GM13977 (cell line): ENCODE measurements at regions not wholly inside any gene's neighbourhood (a gene's known extent, or its start where the extent isn't known, plus 50 kb on each side); places are given as distances from the start of the nearest gene placed in this dataset.
A peak's percentile ranks its signal among the peaks of the same experiment; 100 is the strongest.

Experiments used
- DNase-seq: peaks from one replicate; pipeline ENCODE4 v3.0.0; 2012; ENCODE audit warnings: low spot score
- in situ Hi-C: fragments of 300-500 bp; cut with MboI; formaldehyde crosslinking; loops from one replicate; pipeline ENCODE4 v1.12.0; 2022; ENCODE audit warnings: low sequenced_read_pairs, low pct_unique_long_range_greater_than_20kb, mixed read lengths, inconsistent platforms; ENCODE audit not compliant: unreplicated experiment
- TF ChIP-seq, protein P1 (sequence below): IDR thresholded peaks from 2 replicates; pipeline ENCODE4 v1.5.1; 2012; ENCODE audit warnings: mild to moderate bottlenecking, control low read depth; ENCODE audit not compliant: insufficient read depth; ENCODE audit errors: extremely low read depth, missing control alignments

DNA sequence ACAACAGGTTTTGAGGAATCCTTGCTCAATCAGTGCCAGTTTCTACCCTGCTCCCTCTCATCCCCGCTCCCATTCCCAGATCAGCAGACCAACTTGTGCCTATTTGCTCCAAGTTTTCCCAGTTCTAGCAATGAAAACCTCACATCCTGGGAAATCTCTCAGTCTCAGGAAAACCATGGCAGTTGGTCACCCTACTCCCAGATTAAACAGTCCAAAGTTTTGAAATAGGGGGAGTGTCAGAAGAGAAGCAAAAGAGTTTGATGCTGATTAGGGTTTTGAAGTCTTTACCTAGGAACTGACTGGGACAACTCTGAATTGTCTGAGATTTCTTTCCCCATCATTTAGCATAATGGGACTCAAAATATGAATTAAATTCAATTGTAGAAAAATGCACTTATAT is 95.8 kb upstream of the ARID2 start:
- TF ChIP-seq, protein P1, sequence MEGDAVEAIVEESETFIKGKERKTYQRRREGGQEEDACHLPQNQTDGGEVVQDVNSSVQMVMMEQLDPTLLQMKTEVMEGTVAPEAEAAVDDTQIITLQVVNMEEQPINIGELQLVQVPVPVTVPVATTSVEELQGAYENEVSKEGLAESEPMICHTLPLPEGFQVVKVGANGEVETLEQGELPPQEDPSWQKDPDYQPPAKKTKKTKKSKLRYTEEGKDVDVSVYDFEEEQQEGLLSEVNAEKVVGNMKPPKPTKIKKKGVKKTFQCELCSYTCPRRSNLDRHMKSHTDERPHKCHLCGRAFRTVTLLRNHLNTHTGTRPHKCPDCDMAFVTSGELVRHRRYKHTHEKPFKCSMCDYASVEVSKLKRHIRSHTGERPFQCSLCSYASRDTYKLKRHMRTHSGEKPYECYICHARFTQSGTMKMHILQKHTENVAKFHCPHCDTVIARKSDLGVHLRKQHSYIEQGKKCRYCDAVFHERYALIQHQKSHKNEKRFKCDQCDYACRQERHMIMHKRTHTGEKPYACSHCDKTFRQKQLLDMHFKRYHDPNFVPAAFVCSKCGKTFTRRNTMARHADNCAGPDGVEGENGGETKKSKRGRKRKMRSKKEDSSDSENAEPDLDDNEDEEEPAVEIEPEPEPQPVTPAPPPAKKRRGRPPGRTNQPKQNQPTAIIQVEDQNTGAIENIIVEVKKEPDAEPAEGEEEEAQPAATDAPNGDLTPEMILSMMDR = no peak
- in situ Hi-C loops = no loop called here
- DNase-seq = no peak

DNA sequence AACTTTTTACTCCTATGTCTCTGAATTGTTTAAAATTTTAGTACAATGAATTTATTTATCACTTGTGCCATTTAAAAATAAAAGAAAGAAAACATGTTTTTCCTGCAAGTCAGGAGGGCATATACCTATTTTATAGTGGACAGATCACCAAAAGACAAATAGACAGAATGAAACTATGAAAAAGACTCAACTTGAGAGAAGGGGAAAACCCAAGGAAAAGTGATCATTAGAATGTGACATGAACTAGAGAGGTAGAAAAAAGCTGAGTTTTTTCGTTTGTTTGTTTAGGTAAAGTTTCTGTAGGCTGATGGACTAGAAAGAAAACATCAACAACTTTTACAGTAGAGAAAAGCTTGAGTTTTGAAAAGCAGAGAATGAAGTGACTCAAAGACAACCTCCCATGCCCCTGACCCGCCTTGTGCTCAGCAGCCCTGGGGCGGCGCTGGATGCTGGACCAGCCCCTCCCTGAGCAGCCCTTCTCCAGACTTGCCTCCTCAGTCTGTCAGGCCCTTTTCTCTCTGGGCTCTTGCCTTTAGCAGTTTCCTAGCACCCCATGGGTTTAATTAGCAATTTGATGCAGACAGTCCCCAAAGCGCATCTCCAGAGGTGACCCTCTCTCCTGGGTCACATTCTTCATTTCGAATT is 95.1 kb upstream of the ARID2 start:
- DNase-seq = peak; percentile 40
- TF ChIP-seq, protein P1 = no peak
- in situ Hi-C loops = no loop called here

DNA sequence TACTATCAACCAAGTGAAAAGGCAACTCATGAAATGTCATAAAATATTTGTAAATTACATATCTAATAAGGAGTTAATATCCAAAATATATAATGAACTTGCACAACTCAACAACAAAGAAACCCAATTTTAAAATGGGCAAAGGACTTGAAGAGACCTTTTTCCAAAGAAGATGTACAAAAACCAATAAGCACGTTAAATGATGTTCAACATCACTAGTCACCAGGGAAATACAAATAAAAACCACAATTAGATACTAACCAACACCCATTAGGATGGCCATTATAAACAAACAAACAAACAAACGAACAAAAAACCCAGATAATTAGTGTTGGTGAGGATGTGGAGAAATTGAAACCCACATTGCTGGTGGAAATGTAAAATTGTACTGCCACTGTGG is 92.3 kb upstream of the ARID2 start:
- in situ Hi-C loops = no loop called here
- DNase-seq = no peak
- TF ChIP-seq, protein P1 = no peak

DNA sequence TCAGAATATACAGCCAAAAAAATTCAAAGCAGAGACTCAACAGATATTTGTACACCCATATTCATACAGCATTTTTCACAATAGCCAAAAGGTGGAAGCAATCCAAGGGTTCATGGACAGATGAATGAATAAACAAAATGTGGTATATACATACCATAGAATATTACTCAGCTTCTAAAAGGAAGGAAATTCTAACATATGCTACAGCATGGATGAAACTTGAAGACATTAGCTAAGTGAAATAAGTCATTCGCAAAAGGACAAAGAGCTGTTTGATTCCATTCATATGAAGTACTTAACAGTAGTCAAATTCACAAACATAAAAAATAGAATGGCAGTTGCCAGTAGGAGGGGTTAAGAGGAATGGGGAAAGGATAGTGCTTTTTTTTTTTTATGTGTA is 91.8 kb upstream of the ARID2 start:
- TF ChIP-seq, protein P1 = no peak
- DNase-seq = no peak
- in situ Hi-C loops = no loop called here

DNA sequence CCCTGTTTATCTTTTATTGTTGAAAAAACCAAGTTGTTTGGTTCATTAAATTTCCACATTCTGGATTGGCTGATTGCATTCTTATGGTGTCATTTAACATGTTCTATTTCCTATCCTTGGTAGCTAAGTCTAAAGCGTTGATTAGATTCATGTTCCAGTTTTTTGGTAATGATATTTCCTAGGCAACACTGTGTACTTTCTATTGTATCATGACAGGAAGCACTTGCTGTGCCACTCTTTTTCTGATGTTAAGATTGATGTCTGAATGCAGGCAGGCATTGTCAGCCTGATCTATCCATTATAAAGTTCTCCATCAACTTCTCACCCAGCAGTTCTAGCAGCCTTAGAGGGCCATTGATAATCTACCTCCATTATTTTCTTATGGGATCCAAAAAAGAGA is 91.1 kb upstream of the ARID2 start:
- no peak for DNase-seq
- TF ChIP-seq, protein P1 = no peak
- in situ Hi-C loops = no loop called here

DNA sequence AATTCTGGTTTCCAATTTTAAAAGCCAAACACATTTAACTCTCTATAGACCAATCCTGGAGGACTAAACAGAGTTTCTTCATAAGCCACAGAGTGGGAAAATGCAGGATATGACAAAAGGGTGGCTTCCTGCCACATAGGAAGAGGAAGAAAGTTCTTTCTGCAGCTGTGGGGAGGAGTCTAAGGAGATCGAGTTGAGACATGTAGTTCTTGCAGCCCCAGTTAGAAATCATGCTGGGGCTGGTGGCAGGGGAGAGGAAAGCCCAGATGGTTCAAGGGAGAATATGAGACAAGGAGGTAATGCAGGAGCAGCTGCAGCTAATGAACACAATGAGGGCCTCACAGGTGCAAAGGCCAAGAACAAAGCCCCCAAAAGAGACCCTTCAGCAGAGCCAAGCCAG is 85.0 kb upstream of the ARID2 start:
- DNase-seq = no peak
- TF ChIP-seq, protein P1 = no peak

More for the DNA sequence above, 85.0 kb upstream of the ARID2 start:
- in situ Hi-C loops = no loop called here
